Lower leg skin (tissue), 4 donors: ENCODE measurements at regions not wholly inside any gene's neighbourhood (a gene's known extent, or its start where the extent isn't known, plus 50 kb on each side); places are given as distances from the start of the nearest gene placed in this dataset.

Experiments used
- DNase-seq, 2 donors: peaks; one replicate each; pipeline ENCODE4 v3.0.0-alpha.2; 2019; ENCODE audit warnings: low spot score in 2 of 2
- H3K4me3 ChIP-seq: fragments of 200-600 bp; sonication (generic); 2 replicates; pipeline ENCODE4 v1.5.1; 2017; ENCODE audit warnings: mild to moderate bottlenecking, low read depth; ENCODE audit not compliant: poor library complexity, severe bottlenecking
- CTCF ChIP-seq, 3 donors: fragments of 450-650 bp; IDR thresholded peaks; one replicate each; pipeline ENCODE4 v1.5.1; 2016; ENCODE audit warnings: antibody characterized with exemption in 3 of 3, mild to moderate bottlenecking in 3 of 3, moderate library complexity in 2 of 3
- POLR2A ChIP-seq, 2 donors: fragments of 450-650 bp; IDR thresholded peaks; one replicate each; pipeline ENCODE4 v1.6.1; 2016 to 2017; ENCODE audit warnings: antibody characterized with exemption in 2 of 2, mild to moderate bottlenecking in 1 of 2, moderate library complexity in 1 of 2
- WGBS, 2 donors: methylation state at CpG; one replicate each; pipeline ENCODE4 v1.1.5; 2018; 5-methylcytosine and 5-hydroxymethylcytosine counted together
- intact Hi-C: fragments of 100-400 bp; cut with DNase I; formaldehyde crosslinking; loops from one replicate; pipeline ENCODE4 v1.15.0; 2023; ENCODE audit warnings: low total_unique reads

- H3K4me3 ChIP-seq, result no peak overlapping the region
- TF ChIP-seq POLR2A (IDR thresholded peaks at IDR 0.05), result no peak
- TF ChIP-seq CTCF (IDR thresholded peaks at IDR 0.05), result no peak
- no peak for DNase-seq
- intact Hi-C loops, result no loop called here
- 78 to 80% methylated on average over 12 of the region's 12 CpGs for WGBS, 2 donors
Observed at GRCh38 chr5:139744471-139745131, 51.0 kb upstream of the PSD2 start.

GRCh38 chr5:139745132-139745799 is 50.3 kb upstream of the PSD2 start:
- H3K4me3 ChIP-seq, result no peak overlapping the region
- intact Hi-C loops, result no loop called here
- TF ChIP-seq CTCF (IDR thresholded peaks at IDR 0.05), result no peak
- no peak for TF ChIP-seq POLR2A (IDR thresholded peaks at IDR 0.05)
- 23 to 35% methylated on average over 17 of the region's 17 CpGs for WGBS, 2 donors
- DNase-seq, result peak in 1 of 2 donors; percentile 92

DNA sequence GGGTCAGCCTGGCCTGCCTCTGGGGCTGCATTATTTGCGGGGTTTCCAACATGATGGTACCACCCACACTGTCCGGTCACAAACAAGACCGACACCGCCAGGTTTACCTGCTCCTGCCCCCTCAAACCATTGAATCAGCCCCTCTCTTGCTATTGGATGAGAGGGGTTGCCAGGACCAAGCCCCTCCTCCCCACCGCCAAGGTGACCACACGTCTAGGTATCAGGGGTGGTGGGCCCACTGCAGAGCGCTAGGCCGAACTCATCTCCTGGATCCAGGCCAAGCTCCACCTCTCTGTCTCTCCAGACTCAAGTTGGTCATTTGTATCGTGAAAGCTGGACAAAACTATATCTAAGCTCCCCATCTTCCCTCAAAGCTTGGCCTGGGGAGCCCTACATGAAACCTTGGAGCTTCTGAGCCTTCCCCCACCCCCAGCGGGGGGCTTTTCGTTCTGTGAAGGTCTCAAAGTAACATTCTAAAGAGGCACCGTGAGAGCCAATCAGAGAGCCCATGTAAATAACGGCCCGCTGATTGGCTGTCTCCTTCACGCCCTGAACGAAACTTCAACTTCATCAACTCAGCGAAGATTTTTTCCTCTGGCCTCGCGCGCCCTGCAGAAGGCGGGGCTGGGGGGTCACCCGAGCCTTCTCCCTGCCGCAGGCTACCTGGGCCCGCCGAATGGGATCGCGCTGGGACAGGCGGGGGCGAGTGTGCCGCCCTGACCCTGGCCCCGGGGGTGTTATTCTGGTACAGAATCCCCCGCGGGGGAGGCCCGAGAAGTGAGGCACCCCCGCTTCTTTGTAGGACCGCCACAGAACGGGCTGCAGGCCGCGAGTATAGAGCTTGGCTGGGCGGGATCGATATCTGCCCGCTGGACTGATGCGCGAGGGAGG is 49.6 kb upstream of the PSD2 start:
- TF ChIP-seq CTCF (IDR thresholded peaks at IDR 0.05) (no peak), POLR2A (IDR thresholded peaks at IDR 0.05) (no peak)
- no peak overlapping the region for H3K4me3 ChIP-seq
- peak; percentile 62 to 93 for DNase-seq
- 11 to 13% methylated on average over 26 to 31 of the region's 44 CpGs for WGBS, 2 donors
- intact Hi-C loops, result no loop called here
